ENCODE measurements at regions not wholly inside any gene's neighbourhood (a gene's known extent, or its start where the extent isn't known, plus 50 kb on each side); places are given as distances from the start of the nearest gene placed in this dataset.

- no peak for TF ChIP-seq CTCF (IDR thresholded peaks at IDR 0.05; ENCODE audit: low read length)
- TF ChIP-seq EZH2 (optimal IDR thresholded peaks at IDR 0.05; ENCODE audit: low read depth, low read length): no peak
- no peak for TF ChIP-seq EZH2phosphoT487 (IDR thresholded peaks at IDR 0.05; ENCODE audit: low read length)
Measured at GRCh38 chr2:64374686-64375085, 79.3 kb upstream of the LGALSL start.
